Hematopoietic multipotent progenitor cell treated with erythropoietin and hydrocortisone succinate and interleukin-3 and kit ligand, for 15 days (in vitro differentiated cells): ENCODE measurements at regions not wholly inside any gene's neighbourhood (a gene's known extent, or its start where the extent isn't known, plus 50 kb on each side); places are given as distances from the start of the nearest gene placed in this dataset.
"Not testable (repeated sequence)": the region's sequence is repeated elsewhere in the genome, so short reads cannot be mapped to it uniquely, and the experiment has no call there.

Source experiments
- DNase-seq: peaks from one replicate; pipeline ENCODE4 v3.0.0-alpha.2; 2015; ENCODE audit warnings: low spot score

DNA sequence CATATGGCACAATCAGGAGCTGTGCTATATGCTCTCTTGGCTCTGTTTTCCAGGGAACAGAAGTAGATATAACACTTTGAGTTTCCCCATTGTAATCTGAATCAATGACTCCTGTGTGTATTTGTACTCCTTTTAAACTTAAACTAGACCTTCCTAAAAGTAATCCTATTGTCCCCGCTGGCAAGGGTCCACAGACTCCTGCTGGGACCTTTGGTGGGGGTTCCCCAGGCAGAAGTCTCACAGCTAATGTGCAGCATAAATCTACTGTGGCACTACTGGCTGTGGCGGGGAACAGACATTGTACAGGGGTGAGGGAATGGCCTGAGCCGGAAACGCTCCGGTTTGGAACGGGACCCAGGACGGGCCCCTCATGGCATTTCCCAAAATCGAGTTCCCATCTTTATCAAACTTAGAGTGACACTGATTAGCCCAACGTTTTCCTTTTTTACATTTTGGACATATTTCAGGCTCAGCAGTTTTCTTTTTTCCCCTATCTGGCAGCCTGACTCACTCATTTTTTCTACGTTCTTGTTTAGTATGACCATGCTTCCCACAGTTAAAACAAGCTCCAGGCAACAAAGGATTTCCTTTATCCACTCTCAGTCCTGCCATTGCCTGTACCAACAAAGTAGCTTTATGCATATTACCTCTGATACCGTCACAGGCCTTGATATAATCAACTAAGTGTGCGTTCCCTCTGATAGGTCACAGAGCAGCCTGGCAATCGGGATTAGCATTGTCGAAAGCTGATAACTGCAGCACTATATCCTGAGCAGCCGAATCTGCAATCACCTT, 59.5 kb upstream of the LPCAT1 start:
- not testable (repeated sequence) for DNase-seq

DNA sequence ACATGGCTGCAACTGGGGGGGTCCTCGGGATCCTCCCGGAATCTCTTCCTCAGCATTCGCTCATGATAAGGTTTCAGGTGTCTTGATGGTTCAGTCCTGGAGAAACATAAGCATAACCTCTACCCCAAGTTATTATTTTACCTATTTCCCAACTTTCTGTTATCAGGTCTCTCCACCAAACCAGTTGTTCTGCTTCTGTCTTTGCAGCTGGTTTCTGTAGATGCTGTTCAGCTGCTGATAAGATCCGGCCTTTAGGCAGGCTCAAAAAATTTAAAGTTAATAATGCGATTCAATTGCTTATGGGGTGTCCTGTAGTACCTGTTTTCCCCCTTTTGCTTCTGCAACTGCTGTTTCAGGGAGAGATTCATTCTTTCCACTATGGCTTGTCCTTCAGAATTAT, 55.6 kb upstream of the LPCAT1 start:
- DNase-seq = not testable (repeated sequence)

- DNase-seq = not testable (repeated sequence)
These were observed 53.1 kb upstream of the LPCAT1 start for GRCh38 chr5:1576851-1577250.

GRCh38 chr5:1575991-1576714, 52.4 kb upstream of the LPCAT1 start:
- not testable (repeated sequence) for DNase-seq

DNA sequence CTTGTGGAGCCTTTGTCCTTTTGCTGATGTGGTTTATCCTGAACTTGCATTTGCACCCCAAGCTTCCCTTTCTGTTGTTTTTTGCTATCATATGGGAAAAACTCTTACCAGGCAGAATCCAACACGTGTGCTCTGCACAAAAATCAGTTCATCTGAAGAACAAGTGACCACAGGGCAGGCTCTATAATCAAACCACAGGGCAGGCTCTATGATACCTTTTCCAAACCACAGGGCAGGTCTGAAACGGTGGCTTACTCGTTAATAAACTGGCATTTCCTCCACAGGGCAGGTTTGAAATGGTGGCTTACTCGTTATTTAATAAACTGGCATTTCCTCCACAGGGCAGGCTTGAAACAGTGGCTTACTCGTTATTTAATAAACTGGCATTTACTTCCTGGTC, 51.7 kb upstream of the LPCAT1 start:
- not testable (repeated sequence) for DNase-seq

DNA sequence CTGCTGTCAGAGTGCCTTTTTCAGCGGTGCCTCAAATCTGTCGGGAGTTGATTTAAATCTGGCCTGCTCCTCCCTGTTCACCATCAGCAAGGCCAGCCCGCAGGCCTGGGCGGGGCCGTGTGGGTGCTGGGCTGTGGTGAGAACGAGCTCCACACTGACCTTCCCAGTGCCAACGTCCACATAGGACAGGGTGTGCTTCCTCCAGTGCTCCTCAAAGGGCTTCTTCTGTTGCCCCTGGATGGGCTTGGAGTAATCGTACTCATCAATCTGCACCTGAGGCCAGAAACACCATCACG, 50.2 kb upstream of the LPCAT1 start:
- not testable (repeated sequence) for DNase-seq

DNA sequence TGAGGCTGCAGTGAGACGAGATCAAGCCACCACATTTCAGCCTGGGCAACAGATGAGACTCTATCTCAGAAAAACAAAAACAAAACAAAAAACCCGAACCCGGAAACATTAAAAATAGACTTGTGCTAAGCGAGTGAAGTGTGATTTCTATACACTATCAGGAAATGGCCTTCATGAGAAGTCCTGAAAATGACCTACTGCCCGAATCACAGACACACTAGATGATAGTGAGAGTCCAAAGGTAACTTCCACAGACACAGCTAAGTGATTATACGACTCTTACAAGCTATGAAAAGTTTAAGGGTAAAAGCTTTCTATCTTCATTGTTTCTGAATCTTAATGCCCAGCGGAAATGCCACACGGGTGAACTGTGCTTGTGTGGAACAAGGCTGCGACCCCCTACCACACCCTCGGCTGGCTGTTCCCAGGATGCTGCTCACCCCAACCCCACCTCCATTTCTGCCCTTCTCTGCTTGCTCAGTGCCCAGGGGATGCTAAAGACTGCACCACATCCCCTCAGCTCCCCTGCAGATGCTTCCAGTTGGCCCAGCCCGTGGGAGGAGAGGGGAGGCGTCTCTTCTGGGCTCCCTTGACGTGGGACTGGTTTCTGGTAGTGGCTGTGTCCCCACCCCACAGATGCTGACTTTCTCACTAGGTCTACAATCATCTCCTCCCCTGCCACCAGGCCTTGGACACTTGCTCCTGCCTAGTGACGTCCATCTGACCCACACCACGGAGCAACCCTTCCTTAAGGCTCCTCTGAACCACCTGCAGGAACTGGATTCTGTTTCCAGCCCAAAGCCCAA, 49.7 kb upstream of the LPCAT1 start:
- DNase-seq = not testable (repeated sequence)
